Ectodermal cell (in vitro differentiated cells): ENCODE measurements at regions not wholly inside any gene's neighbourhood (a gene's known extent, or its start where the extent isn't known, plus 50 kb on each side); places are given as distances from the start of the nearest gene placed in this dataset.

Experiments
- H3K27ac ChIP-seq: 2 replicates; pipeline ENCODE4 v1.7.0; 2013; ENCODE audit warnings: mild to moderate bottlenecking, low read depth, low read length; ENCODE audit not compliant: insufficient read depth, poor library complexity, severe bottlenecking
- H3K27me3 ChIP-seq: 2 replicates; pipeline ENCODE4 v1.7.0; 2013; ENCODE audit warnings: mild to moderate bottlenecking, low read length; ENCODE audit not compliant: insufficient read depth, control insufficient read depth, poor library complexity, severe bottlenecking
- H3K36me3 ChIP-seq: one replicate; pipeline ENCODE4 v1.7.0; 2013; ENCODE audit warnings: low read length; ENCODE audit not compliant: control insufficient read depth, insufficient read depth
- H3K4me1 ChIP-seq: one replicate; pipeline ENCODE4 v1.7.0; 2013; ENCODE audit warnings: low read length; ENCODE audit not compliant: control insufficient read depth, insufficient read depth
- H3K4me3 ChIP-seq: 2 replicates; pipeline ENCODE4 v1.7.0; 2013; ENCODE audit warnings: low read depth, low read length, control low read depth; ENCODE audit not compliant: insufficient read depth
- H3K9me3 ChIP-seq: 2 replicates; pipeline ENCODE4 v1.7.0; 2013; ENCODE audit warnings: mild to moderate bottlenecking, low read length, moderate library complexity; ENCODE audit not compliant: control insufficient read depth
- WGBS, 2 experiments: methylation state at CpG; one replicate each; pipeline ENCODE4 v1.1.7; 2013; ENCODE audit warnings: missing lambda C conversion rate in 2 of 2; 5-methylcytosine and 5-hydroxymethylcytosine counted together

DNA sequence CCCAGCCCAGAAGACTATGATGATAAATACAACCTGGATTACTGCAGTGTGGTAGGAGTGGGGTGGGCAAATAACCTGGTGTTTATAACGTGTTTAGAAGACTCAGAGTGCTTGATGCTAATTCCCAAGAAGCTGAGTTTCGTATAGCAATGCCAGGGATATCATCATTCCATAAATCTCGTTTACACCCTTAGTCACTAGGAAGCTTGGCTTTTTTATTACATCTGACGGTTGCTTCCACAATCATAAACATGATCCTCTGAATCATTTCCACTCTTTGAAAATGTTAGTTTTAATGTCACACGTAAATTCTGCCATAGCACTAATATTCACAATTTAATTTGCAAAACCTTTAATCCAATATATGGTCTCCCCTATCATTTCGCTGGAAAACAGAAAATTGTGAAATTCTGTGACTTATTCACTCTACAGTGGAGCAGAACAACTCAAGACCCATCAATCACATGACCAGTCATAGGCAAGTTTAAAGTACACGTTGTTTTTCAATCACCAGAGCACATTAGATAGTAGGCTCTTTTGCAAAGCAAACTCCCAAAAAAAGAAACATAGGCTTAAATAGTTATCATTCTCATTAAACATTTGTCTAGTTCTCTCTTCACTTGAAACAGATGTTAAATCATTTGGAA, 321.0 kb downstream of the LTN1 start:
- Histone ChIP-seq H3K4me1 (no peaks in the 10 kb centered on the region), H3K36me3 (no peaks in the 10 kb centered on the region), H3K27ac (no peak overlapping the region), H3K4me3 (no peak overlapping the region), H3K9me3 (no peaks in the 10 kb centered on the region), H3K27me3 (no peaks in the 10 kb centered on the region)
- WGBS, 2 experiments: 90 to 92% methylated on average over 7 of the region's 7 CpGs

DNA sequence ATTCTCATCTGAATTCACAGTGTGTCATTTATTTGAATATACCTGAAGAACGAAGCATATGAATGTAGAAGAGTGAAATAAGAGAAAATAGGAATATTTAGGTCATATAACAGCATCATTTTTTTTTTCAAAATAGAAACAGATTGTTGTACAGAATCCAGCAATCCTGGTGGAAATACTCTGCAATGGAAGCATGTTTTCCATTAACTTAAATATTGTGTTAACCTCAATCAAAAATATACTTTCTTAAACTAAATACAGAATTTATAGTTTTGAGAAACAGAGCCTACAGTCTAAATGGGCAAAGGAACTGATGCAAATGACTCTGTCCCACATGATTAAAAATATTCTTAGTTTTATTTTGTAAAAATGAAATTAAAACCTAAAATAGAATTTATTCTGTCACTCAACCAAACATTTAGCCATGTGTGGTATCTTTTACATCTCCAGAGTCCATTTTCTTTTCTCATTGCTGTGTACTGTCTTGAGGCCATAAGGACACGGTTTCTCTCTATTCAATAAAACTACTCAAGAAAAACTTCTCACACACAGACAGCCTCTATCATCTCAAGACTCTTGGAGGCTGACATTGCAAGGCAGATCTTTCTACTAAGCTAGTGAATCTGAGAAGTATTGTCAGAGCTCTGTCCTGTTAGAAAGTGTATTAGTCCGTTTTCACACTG, 322.6 kb downstream of the LTN1 start:
- 91 to 93% methylated on average over 2 of the region's 3 CpGs for WGBS, 2 experiments
- H3K4me3 ChIP-seq: no peak overlapping the region
- no peaks in the 10 kb centered on the region for H3K27me3 ChIP-seq
- H3K36me3 ChIP-seq: no peaks in the 10 kb centered on the region
- no peaks in the 10 kb centered on the region for H3K4me1 ChIP-seq
- H3K27ac ChIP-seq: no peak overlapping the region
- H3K9me3 ChIP-seq: no peaks in the 10 kb centered on the region

DNA sequence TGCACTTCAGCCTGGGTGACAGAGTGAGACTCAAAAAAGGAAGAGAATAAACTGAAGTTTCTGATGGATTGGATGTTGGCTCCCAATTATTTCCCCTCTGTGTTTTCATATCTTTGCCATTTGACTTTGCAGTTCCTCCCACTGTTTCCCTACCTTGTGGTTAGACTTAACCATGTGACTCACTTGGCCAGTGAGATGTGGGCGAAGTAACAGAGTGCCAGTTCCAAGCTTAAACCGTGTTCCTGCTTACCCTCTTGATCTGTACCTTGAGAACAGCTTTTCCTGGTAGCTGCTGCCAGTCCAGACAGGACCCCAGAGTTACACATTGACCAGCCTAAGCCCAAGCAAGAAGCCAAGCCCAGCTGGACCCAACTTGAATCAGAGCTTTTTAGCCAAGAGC, 323.4 kb downstream of the LTN1 start:
- Histone ChIP-seq H3K4me1 (no peaks in the 10 kb centered on the region), H3K9me3 (no peaks in the 10 kb centered on the region), H3K27me3 (no peaks in the 10 kb centered on the region), H3K27ac (no peak overlapping the region), H3K36me3 (no peaks in the 10 kb centered on the region), H3K4me3 (no peak overlapping the region)
- 90 to 92% methylated on average over 2 of the region's 2 CpGs for WGBS, 2 experiments

- 96 to 98% methylated on average over 2 to 4 of the region's 5 CpGs for WGBS, 2 experiments
- H3K27ac ChIP-seq: no peak overlapping the region
Measured at GRCh38 chr21:28663754-28664153, 328.9 kb downstream of the LTN1 start.

GRCh38 chr21:28663111-28663693, 329.5 kb downstream of the LTN1 start:
- no peaks in the 10 kb centered on the region for H3K9me3 ChIP-seq
- no peak overlapping the region for H3K4me3 ChIP-seq
- WGBS, 2 experiments: 86 to 95% methylated on average over 4 of the region's 4 CpGs
- no peaks in the 10 kb centered on the region for H3K4me1 ChIP-seq
- H3K36me3 ChIP-seq: no peaks in the 10 kb centered on the region
- H3K27me3 ChIP-seq: no peaks in the 10 kb centered on the region
- H3K27ac ChIP-seq: no peak overlapping the region

More at GRCh38 chr21:28663754-28664153, 328.9 kb downstream of the LTN1 start:
- Histone ChIP-seq H3K9me3 (no peaks in the 10 kb centered on the region), H3K36me3 (no peaks in the 10 kb centered on the region), H3K27me3 (no peaks in the 10 kb centered on the region), H3K4me1 (no peaks in the 10 kb centered on the region), H3K4me3 (no peak overlapping the region)

DNA sequence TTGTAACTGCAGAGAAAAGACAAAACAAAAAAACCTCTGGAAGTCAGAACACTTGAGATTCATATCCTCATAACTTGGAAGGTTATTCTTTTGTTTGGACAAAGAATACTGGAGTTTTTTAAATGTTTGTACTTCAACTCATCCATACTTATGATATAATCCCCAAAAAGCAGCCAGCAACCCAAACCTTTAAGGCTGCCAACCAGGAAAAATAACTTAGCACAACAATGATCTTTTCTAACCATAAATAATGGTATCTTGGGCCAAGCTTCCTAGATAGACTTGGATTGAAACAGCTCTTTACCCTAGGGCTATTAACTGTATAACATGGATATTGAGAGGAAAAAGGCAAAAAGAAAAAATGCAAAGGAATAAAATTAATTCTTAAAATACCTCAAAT, 335.1 kb downstream of the LTN1 start:
- H3K4me1 ChIP-seq: no peaks in the 10 kb centered on the region
- H3K27ac ChIP-seq: no peak overlapping the region
- H3K36me3 ChIP-seq: no peaks in the 10 kb centered on the region
- no peaks in the 10 kb centered on the region for H3K27me3 ChIP-seq
- H3K9me3 ChIP-seq: no peaks in the 10 kb centered on the region
- H3K4me3 ChIP-seq: no peak overlapping the region

DNA sequence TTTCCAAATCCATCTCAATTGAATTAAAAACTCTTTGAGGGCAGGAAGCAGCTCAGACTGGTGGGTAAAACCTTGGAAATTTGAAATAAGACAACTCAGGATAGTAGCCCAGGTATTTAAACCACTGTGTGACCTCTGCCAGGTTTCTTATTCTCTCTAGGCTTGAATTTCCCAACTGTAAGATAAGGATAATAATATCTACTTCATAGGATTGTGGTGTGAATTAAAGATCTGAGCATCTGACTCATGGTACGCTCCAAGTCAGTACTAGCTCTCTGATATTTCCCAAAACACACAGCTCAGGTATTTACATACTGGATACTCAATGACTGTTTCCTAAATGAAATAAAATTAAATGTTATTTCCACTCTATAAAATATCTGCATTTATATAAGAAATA, 337.2 kb downstream of the LTN1 start:
- Histone ChIP-seq H3K27me3 (no peaks in the 10 kb centered on the region), H3K27ac (no peak overlapping the region), H3K4me3 (no peak overlapping the region), H3K9me3 (no peaks in the 10 kb centered on the region), H3K4me1 (no peaks in the 10 kb centered on the region), H3K36me3 (no peaks in the 10 kb centered on the region)
- no CpG with 5 or more reads among the region's 1 CpG for WGBS, 2 experiments

GRCh38 chr21:28654406-28654805, 338.3 kb downstream of the LTN1 start:
- no peaks in the 10 kb centered on the region for H3K9me3 ChIP-seq
- no peaks in the 10 kb centered on the region for H3K36me3 ChIP-seq
- 93 to 94% methylated on average over 3 of the region's 3 CpGs for WGBS, 2 experiments
- H3K4me1 ChIP-seq: no peaks in the 10 kb centered on the region
- no peak overlapping the region for H3K4me3 ChIP-seq
- no peaks in the 10 kb centered on the region for H3K27me3 ChIP-seq
- no peak overlapping the region for H3K27ac ChIP-seq

DNA sequence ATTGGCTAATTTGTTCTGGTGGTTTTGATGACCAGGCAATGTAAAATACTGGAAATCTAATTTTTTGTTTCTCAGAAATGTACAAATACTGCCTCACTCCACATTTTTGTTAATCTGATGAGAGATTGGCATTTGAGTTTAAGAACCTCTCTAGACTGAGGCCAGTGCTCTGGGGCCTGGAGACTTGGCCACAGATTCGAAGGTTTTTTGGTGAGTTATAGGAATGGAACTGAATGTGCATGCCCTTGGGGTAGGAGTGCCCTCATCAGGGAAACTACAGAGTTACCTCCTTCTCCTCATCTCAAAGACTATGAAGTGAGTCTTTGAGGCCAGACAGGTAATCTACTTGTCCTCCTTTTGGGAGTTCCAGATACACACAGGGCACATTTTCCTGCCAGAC, 347.9 kb downstream of the LTN1 start:
- no peak overlapping the region for H3K27ac ChIP-seq
- H3K9me3 ChIP-seq: no peaks in the 10 kb centered on the region
- H3K36me3 ChIP-seq: no peaks in the 10 kb centered on the region
- H3K27me3 ChIP-seq: no peaks in the 10 kb centered on the region
- H3K4me3 ChIP-seq: no peak overlapping the region
- 94 to 96% methylated on average over 1 of the region's 1 CpG for WGBS, 2 experiments
- H3K4me1 ChIP-seq: peaks cover 2% of the 10 kb centered on the region

- WGBS, 2 experiments: 88 to 96% methylated on average over 4 of the region's 4 CpGs
Measured at GRCh38 chr21:28642891-28643290, 349.8 kb downstream of the LTN1 start.

More at GRCh38 chr21:28642891-28643290, 349.8 kb downstream of the LTN1 start:
- no peak overlapping the region for H3K4me3 ChIP-seq
- no peak overlapping the region for H3K27ac ChIP-seq
- H3K36me3 ChIP-seq: no peaks in the 10 kb centered on the region
- H3K4me1 ChIP-seq: peaks cover 2% of the 10 kb centered on the region
- H3K27me3 ChIP-seq: no peaks in the 10 kb centered on the region
- H3K9me3 ChIP-seq: no peaks in the 10 kb centered on the region
